ENCODE measurements at regions not wholly inside any gene's neighbourhood (a gene's known extent, or its start where the extent isn't known, plus 50 kb on each side); places are given as distances from the start of the nearest gene placed in this dataset.

DNA sequence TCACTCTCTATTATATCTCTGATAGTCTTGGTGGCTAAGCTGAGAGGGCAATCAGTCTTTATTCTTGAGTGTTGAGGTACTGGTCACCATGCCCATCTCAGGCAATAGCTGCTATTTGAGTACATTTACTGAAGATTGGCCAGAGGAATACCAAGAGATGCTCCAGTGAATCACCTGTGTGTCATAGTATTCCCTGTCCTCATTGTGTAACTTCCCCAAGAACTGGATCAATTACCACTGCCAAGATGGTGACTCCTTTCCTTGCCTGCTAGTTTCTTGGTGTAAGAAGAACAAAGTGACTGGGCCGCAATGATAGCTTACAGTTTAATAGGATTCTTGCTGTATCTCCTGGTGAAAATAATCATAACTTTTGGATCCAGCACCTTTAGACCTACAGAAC is 418.7 kb upstream of the KIF2A start:
- TF ChIP-seq GATA2 (IDR thresholded peaks at IDR 0.05; ENCODE audit: low read depth, low read length) (no peak), GATA3 (IDR thresholded peaks at IDR 0.05; ENCODE audit: low read depth, low read length) (no peak)
